Naive thymus-derived CD4-positive, alpha-beta T cell (primary cell): ENCODE measurements at regions not wholly inside any gene's neighbourhood (a gene's known extent, or its start where the extent isn't known, plus 50 kb on each side); places are given as distances from the start of the nearest gene placed in this dataset.

ENCODE experiments used
- ATAC-seq: fragments of 150-1000 bp; cut with Tn5 transposase; 2 replicates; pipeline ENCODE4 v1.10.0; 2021; ENCODE audit warnings: mild to moderate bottlenecking, moderate library complexity
- CTCF ChIA-PET: fragments of 350-600 bp; sonication (Branson Sonifier 250); formaldehyde crosslinking; loops from one replicate; lab custom pipeline; 2021; ENCODE audit warnings: antibody characterized with exemption; lab: Charles Lee
- POLR2A ChIA-PET: fragments of 350-600 bp; sonication (Branson Sonifier 250); formaldehyde crosslinking; loops from one replicate; lab custom pipeline; 2021; ENCODE audit warnings: antibody characterized with exemption, inconsistent platforms; lab: Charles Lee
- DNase-seq, 9 donors: peaks; one replicate each; pipeline versions ENCODE4 v3.0.0 to v3.0.0-alpha.2; 2020 to 2022; ENCODE audit warnings: mixed read lengths in 1 of 9
- H3K27ac ChIP-seq: one replicate; pipeline ENCODE4 v1.7.0; 2013; ENCODE audit warnings: mild to moderate bottlenecking, low read depth, low read length, moderate library complexity
- H3K27me3 ChIP-seq, 2 donors: one replicate each; pipeline ENCODE4 v1.7.0; 2013; ENCODE audit warnings: low read length in 2 of 2, mild to moderate bottlenecking in 2 of 2, moderate library complexity in 2 of 2; ENCODE audit not compliant: control insufficient read depth in 2 of 2, insufficient read depth in 2 of 2
- H3K36me3 ChIP-seq, 3 experiments: 1 replicate in 2 of 3; 2 replicates in 1 of 3; pipeline ENCODE4 v1.7.0; 2013; ENCODE audit warnings: low read length in 3 of 3, mild to moderate bottlenecking in 3 of 3, moderate library complexity in 1 of 3; ENCODE audit not compliant: insufficient read depth in 3 of 3, control insufficient read depth in 2 of 3
- H3K4me1 ChIP-seq, 2 donors: one replicate each; pipeline ENCODE4 v1.7.0; 2013; ENCODE audit warnings: low read length in 2 of 2, mild to moderate bottlenecking in 2 of 2, moderate library complexity in 1 of 2; ENCODE audit not compliant: control insufficient read depth in 2 of 2, insufficient read depth in 2 of 2
- H3K4me3 ChIP-seq: 2 replicates; pipeline ENCODE4 v1.7.0; 2013; ENCODE audit warnings: mild to moderate bottlenecking, low read length
- H3K9me3 ChIP-seq, 3 experiments: 1 replicate in 2 of 3; 2 replicates in 1 of 3; pipeline ENCODE4 v1.7.0; 2013; ENCODE audit warnings: low read length in 3 of 3; ENCODE audit not compliant: control insufficient read depth in 2 of 3
- H3K27ac Mint-ChIP-seq, 9 donors: one replicate each; pipeline ENCODE4 v1.8.0; 2020 to 2022; ENCODE audit warnings: mixed read lengths in 9 of 9, mild to moderate bottlenecking in 8 of 9, moderate library complexity in 5 of 9, inconsistent platforms in 2 of 9
- H3K27me3 Mint-ChIP-seq, 5 donors: one replicate each; pipeline ENCODE4 v1.8.0; 2021 to 2022; ENCODE audit warnings: mixed read lengths in 5 of 5, mild to moderate bottlenecking in 1 of 5
- H3K36me3 Mint-ChIP-seq, 5 donors: one replicate each; pipeline ENCODE4 v1.8.0; 2020 to 2022; ENCODE audit warnings: mixed read lengths in 5 of 5, mild to moderate bottlenecking in 3 of 5, inconsistent platforms in 1 of 5
- H3K4me1 Mint-ChIP-seq, 7 donors: one replicate each; pipeline ENCODE4 v1.8.0; 2020 to 2022; ENCODE audit warnings: mixed read lengths in 7 of 7, mild to moderate bottlenecking in 3 of 7, inconsistent platforms in 1 of 7
- H3K4me3 Mint-ChIP-seq, 10 donors: one replicate each; pipeline ENCODE4 v1.8.0; 2020 to 2022; ENCODE audit warnings: mild to moderate bottlenecking in 10 of 10, mixed read lengths in 10 of 10, moderate library complexity in 6 of 10, inconsistent platforms in 2 of 10
- H3K9me3 Mint-ChIP-seq, 11 donors: one replicate each; pipeline ENCODE4 v1.8.0; 2020 to 2022; ENCODE audit warnings: mixed read lengths in 11 of 11, mild to moderate bottlenecking in 4 of 11, inconsistent platforms in 1 of 11, moderate library complexity in 1 of 11
- intact Hi-C, 2 donors: fragments of 100-400 bp; cut with micrococcal nuclease; formaldehyde crosslinking; loops; one replicate each; pipeline ENCODE4 v1.15.1; 2023

GRCh38 chr1:219560856-219561255 lies 52.0 kb downstream of the ZC3H11B start:
- intact Hi-C loops = no loop called here
- ATAC-seq (no peak), DNase-seq (no peak)
- Histone ChIP-seq H3K36me3 (no peaks in the 10 kb centered on the region), H3K27ac (no peak overlapping the region), H3K9me3 (no peaks in the 10 kb centered on the region), H3K4me1 (no peaks in the 10 kb centered on the region), H3K27me3 (no peaks in the 10 kb centered on the region), H3K4me3 (no peak overlapping the region)
- no peaks in the 10 kb centered on the region for H3K27me3 Mint-ChIP-seq
- H3K36me3 Mint-ChIP-seq = no peaks in the 10 kb centered on the region
- ChIA-PET POLR2A (no interaction called here), CTCF (no interaction called here)
- H3K9me3 Mint-ChIP-seq = peaks cover 0 to 6% (median 2%) of the 10 kb centered on the region in 11 donors
- no peak overlapping the region for H3K4me3 Mint-ChIP-seq
- H3K4me1 Mint-ChIP-seq = no peaks in the 10 kb centered on the region
- no peak overlapping the region for H3K27ac Mint-ChIP-seq

- Mint-ChIP-seq H3K27me3 (no peaks in the 10 kb centered on the region), H3K9me3 (peaks cover 0 to 6% (median 2%) of the 10 kb centered on the region in 11 donors), H3K36me3 (no peaks in the 10 kb centered on the region), H3K27ac (no peak overlapping the region), H3K4me1 (no peaks in the 10 kb centered on the region), H3K4me3 (no peak overlapping the region)
- CTCF ChIA-PET = no interaction called here
- Histone ChIP-seq H3K27ac (no peak overlapping the region), H3K36me3 (no peaks in the 10 kb centered on the region), H3K9me3 (no peaks in the 10 kb centered on the region), H3K27me3 (no peaks in the 10 kb centered on the region), H3K4me3 (no peak overlapping the region), H3K4me1 (no peaks in the 10 kb centered on the region)
- no peak for ATAC-seq
- DNase-seq = no peak
- intact Hi-C loops = no loop called here
- POLR2A ChIA-PET = no interaction called here
Measured at GRCh38 chr1:219559899-219560298, 53.0 kb downstream of the ZC3H11B start.

- no peak overlapping the region for H3K27ac Mint-ChIP-seq
- CTCF ChIA-PET = interaction anchor here (0.9 kb wide), 1 partner anchor 16 kb away, joined by 6 read pairs; no protein-coding TSS in a partner anchor
- H3K9me3 Mint-ChIP-seq = peaks cover 0 to 5% (median 0%) of the 10 kb centered on the region in 11 donors
- DNase-seq (no peak), ATAC-seq (no peak)
- Histone ChIP-seq H3K4me3 (no peak overlapping the region), H3K9me3 (no peaks in the 10 kb centered on the region), H3K27ac (no peak overlapping the region), H3K27me3 (no peaks in the 10 kb centered on the region), H3K36me3 (no peaks in the 10 kb centered on the region), H3K4me1 (no peaks in the 10 kb centered on the region)
- POLR2A ChIA-PET = no interaction called here
- H3K36me3 Mint-ChIP-seq = no peaks in the 10 kb centered on the region
- intact Hi-C loops = no loop called here
- H3K27me3 Mint-ChIP-seq = peaks cover 0 to 3% (median 0%) of the 10 kb centered on the region in 5 donors
- H3K4me1 Mint-ChIP-seq = no peaks in the 10 kb centered on the region
- no peak overlapping the region for H3K4me3 Mint-ChIP-seq
Measured at GRCh38 chr1:219555806-219556205, 57.1 kb downstream of the ZC3H11B start.

- Mint-ChIP-seq H3K4me1 (no peaks in the 10 kb centered on the region), H3K9me3 (peaks cover 0 to 5% (median 0%) of the 10 kb centered on the region in 11 donors), H3K27ac (no peak overlapping the region), H3K36me3 (no peaks in the 10 kb centered on the region), H3K4me3 (no peak overlapping the region), H3K27me3 (peaks cover 0 to 3% (median 0%) of the 10 kb centered on the region in 5 donors)
- DNase-seq = no peak
- intact Hi-C loops = no loop called here
- Histone ChIP-seq H3K4me3 (no peak overlapping the region), H3K9me3 (no peaks in the 10 kb centered on the region), H3K27me3 (no peaks in the 10 kb centered on the region), H3K4me1 (no peaks in the 10 kb centered on the region), H3K27ac (no peak overlapping the region), H3K36me3 (no peaks in the 10 kb centered on the region)
- ChIA-PET CTCF (interaction anchor here (0.9 kb wide), 1 partner anchor 15 kb away, joined by 6 read pairs; no protein-coding TSS in a partner anchor), POLR2A (no interaction called here)
- ATAC-seq = no peak
Measured at GRCh38 chr1:219555031-219555692, 57.7 kb downstream of the ZC3H11B start.

GRCh38 chr1:219553934-219554502 lies 58.9 kb downstream of the ZC3H11B start:
- Mint-ChIP-seq H3K36me3 (no peaks in the 10 kb centered on the region), H3K27me3 (peaks cover 0 to 3% (median 0%) of the 10 kb centered on the region in 5 donors), H3K4me1 (no peaks in the 10 kb centered on the region), H3K27ac (no peak overlapping the region), H3K9me3 (peaks cover 0 to 5% (median 0%) of the 10 kb centered on the region in 11 donors), H3K4me3 (no peak overlapping the region)
- Histone ChIP-seq H3K9me3 (no peaks in the 10 kb centered on the region), H3K4me1 (no peaks in the 10 kb centered on the region), H3K27ac (no peak overlapping the region), H3K27me3 (no peaks in the 10 kb centered on the region), H3K4me3 (no peak overlapping the region), H3K36me3 (no peaks in the 10 kb centered on the region)
- ChIA-PET POLR2A (no interaction called here), CTCF (no interaction called here)
- ATAC-seq = no peak
- DNase-seq = no peak
- intact Hi-C loops = no loop called here

GRCh38 chr1:219550201-219550600 lies 62.7 kb downstream of the ZC3H11B start:
- no peaks in the 10 kb centered on the region for H3K4me1 ChIP-seq
- Mint-ChIP-seq H3K27me3 (peaks cover 0 to 3% (median 0%) of the 10 kb centered on the region in 5 donors), H3K4me1 (no peaks in the 10 kb centered on the region), H3K9me3 (peaks cover 0 to 6% (median 2%) of the 10 kb centered on the region in 11 donors), H3K4me3 (no peak overlapping the region), H3K36me3 (no peaks in the 10 kb centered on the region), H3K27ac (no peak overlapping the region)
- no peak for ATAC-seq
- intact Hi-C loops = no loop called here
- no peaks in the 10 kb centered on the region for H3K36me3 ChIP-seq
- no peak overlapping the region for H3K27ac ChIP-seq
- ChIA-PET POLR2A (no interaction called here), CTCF (no interaction called here)
- no peak overlapping the region for H3K4me3 ChIP-seq
- DNase-seq = no peak
- no peaks in the 10 kb centered on the region for H3K9me3 ChIP-seq
- no peaks in the 10 kb centered on the region for H3K27me3 ChIP-seq

GRCh38 chr1:219549215-219549614 lies 63.7 kb downstream of the ZC3H11B start:
- no peaks in the 10 kb centered on the region for H3K4me1 ChIP-seq
- H3K27ac Mint-ChIP-seq = no peak overlapping the region
- H3K4me3 ChIP-seq = no peak overlapping the region
- H3K36me3 Mint-ChIP-seq = peaks cover 0 to 5% (median 0%) of the 10 kb centered on the region in 5 donors
- peaks cover 1 to 12% (median 5%) of the 10 kb centered on the region in 11 donors for H3K9me3 Mint-ChIP-seq
- H3K27me3 Mint-ChIP-seq = peaks cover 0 to 3% (median 0%) of the 10 kb centered on the region in 5 donors
- ATAC-seq (no peak), DNase-seq (no peak)
- H3K27me3 ChIP-seq = no peaks in the 10 kb centered on the region
- no peak overlapping the region for H3K27ac ChIP-seq
- CTCF ChIA-PET = no interaction called here
- H3K36me3 ChIP-seq = no peaks in the 10 kb centered on the region
- H3K4me1 Mint-ChIP-seq = no peaks in the 10 kb centered on the region
- intact Hi-C loops = no loop called here
- H3K4me3 Mint-ChIP-seq = no peak overlapping the region
- POLR2A ChIA-PET = interaction anchor here (0.8 kb wide), 1 partner anchor 42 kb away, joined by 3 read pairs; no protein-coding TSS in a partner anchor
- no peaks in the 10 kb centered on the region for H3K9me3 ChIP-seq
